GM23248 (cell line): ENCODE measurements at regions not wholly inside any gene's neighbourhood (a gene's known extent, or its start where the extent isn't known, plus 50 kb on each side); places are given as distances from the start of the nearest gene placed in this dataset.

Source experiments
- EZH2 ChIP-seq: fragments of 200-600 bp; sonication (generic); IDR thresholded peaks from 2 replicates; pipeline ENCODE4 v1.6.1; 2018; ENCODE audit warnings: antibody characterized with exemption, mild to moderate bottlenecking; ENCODE audit not compliant: insufficient read depth, poor library complexity, severe bottlenecking
- EZH2phosphoT487 ChIP-seq: fragments of 200-600 bp; sonication (generic); IDR thresholded peaks from 2 replicates; pipeline ENCODE4 v1.6.1; 2018; ENCODE audit warnings: antibody characterized with exemption, moderate library complexity, mild to moderate bottlenecking, low read depth; ENCODE audit not compliant: insufficient read depth

GRCh38 chr3:66885326-66886000, 112.6 kb upstream of the KBTBD8 start:
- TF ChIP-seq EZH2phosphoT487 = no peak
- TF ChIP-seq EZH2 = no peak
